Raji (cell line): ENCODE measurements at regions not wholly inside any gene's neighbourhood (a gene's known extent, or its start where the extent isn't known, plus 50 kb on each side); places are given as distances from the start of the nearest gene placed in this dataset.

ENCODE experiments used
- POLR2A ChIP-seq: IDR thresholded peaks from 2 replicates; pipeline ENCODE4 v1.6.1; 2011; ENCODE audit warnings: low read depth, low read length, control low read depth; ENCODE audit not compliant: insufficient read depth

- TF ChIP-seq POLR2A: no peak
Measured at GRCh38 chr3:40843208-40843624, 318.5 kb downstream of the ZNF621 start.

GRCh38 chr3:40843851-40844548 is 319.2 kb downstream of the ZNF621 start:
- no peak for TF ChIP-seq POLR2A

GRCh38 chr3:40844896-40845295 is 320.1 kb downstream of the ZNF621 start:
- no peak for TF ChIP-seq POLR2A

- no peak for TF ChIP-seq POLR2A
Measured at GRCh38 chr3:40845447-40845846, 320.7 kb downstream of the ZNF621 start.

- no peak for TF ChIP-seq POLR2A
Measured at GRCh38 chr3:40845916-40846315, 321.2 kb downstream of the ZNF621 start.

- TF ChIP-seq POLR2A: no peak
Measured at GRCh38 chr3:40846451-40846850, 321.7 kb downstream of the ZNF621 start.

GRCh38 chr3:40847551-40847992 is 322.8 kb downstream of the ZNF621 start:
- no peak for TF ChIP-seq POLR2A

GRCh38 chr3:40848421-40848820 is 323.7 kb downstream of the ZNF621 start:
- no peak for TF ChIP-seq POLR2A

GRCh38 chr3:40850861-40851260 is 326.1 kb downstream of the ZNF621 start:
- no peak for TF ChIP-seq POLR2A

- no peak for TF ChIP-seq POLR2A
Measured at GRCh38 chr3:40851836-40852235, 327.1 kb downstream of the ZNF621 start.

GRCh38 chr3:40852712-40853111 is 328.0 kb downstream of the ZNF621 start:
- no peak for TF ChIP-seq POLR2A

GRCh38 chr3:40853474-40853873 is 328.7 kb downstream of the ZNF621 start:
- TF ChIP-seq POLR2A: no peak

GRCh38 chr3:40855871-40856270 is 331.1 kb downstream of the ZNF621 start:
- no peak for TF ChIP-seq POLR2A

GRCh38 chr3:40858364-40859115 is 333.8 kb downstream of the ZNF621 start:
- no peak for TF ChIP-seq POLR2A

GRCh38 chr3:40862946-40863345 is 336.4 kb upstream of the CTNNB1 start:
- TF ChIP-seq POLR2A: no peak

GRCh38 chr3:40864146-40864782 is 335.0 kb upstream of the CTNNB1 start:
- no peak for TF ChIP-seq POLR2A
